H9 (cell line): ENCODE measurements at regions not wholly inside any gene's neighbourhood (a gene's known extent, or its start where the extent isn't known, plus 50 kb on each side); places are given as distances from the start of the nearest gene placed in this dataset.

Source experiments
- DNase-seq: peaks from one replicate; pipeline ENCODE4 v3.0.0-alpha.2; 2017
- H2AFZ ChIP-seq: one replicate; pipeline ENCODE4 v1.6.1; 2013; ENCODE audit warnings: mild to moderate bottlenecking, low read length, control low read depth, moderate library complexity
- H2AK5ac ChIP-seq: 2 replicates; pipeline ENCODE4 v1.6.1; 2013; ENCODE audit warnings: low read length, control low read depth, mixed read lengths; ENCODE audit not compliant: insufficient read length
- H2BK120ac ChIP-seq: one replicate; pipeline ENCODE4 v1.6.1; 2013; ENCODE audit warnings: low read depth, mild to moderate bottlenecking, low read length, control low read depth, inconsistent platforms; ENCODE audit not compliant: poor library complexity, severe bottlenecking
- H2BK12ac ChIP-seq: 2 replicates; pipeline ENCODE4 v1.6.1; 2013; ENCODE audit warnings: low read length, control low read depth, mixed read lengths, low read depth; ENCODE audit not compliant: insufficient read length
- H2BK15ac ChIP-seq: 2 replicates; pipeline ENCODE4 v1.6.1; 2013; ENCODE audit warnings: low read depth, low read length, control low read depth
- H2BK20ac ChIP-seq: one replicate; pipeline ENCODE4 v1.6.1; 2013; ENCODE audit warnings: low read depth, mild to moderate bottlenecking, low read length, control low read depth, inconsistent platforms; ENCODE audit not compliant: poor library complexity, severe bottlenecking
- H2BK5ac ChIP-seq: 2 replicates; pipeline ENCODE4 v1.6.1; 2013; ENCODE audit warnings: low read length, control low read depth, mixed read lengths; ENCODE audit not compliant: insufficient read length
- H3K14ac ChIP-seq: 2 replicates; pipeline ENCODE4 v1.6.1; 2013; ENCODE audit warnings: low read length, control low read depth; ENCODE audit not compliant: insufficient read depth
- H3K18ac ChIP-seq: 2 replicates; pipeline ENCODE4 v1.6.1; 2013; ENCODE audit warnings: low read depth, mild to moderate bottlenecking, mixed read lengths, low read length, control low read depth; ENCODE audit not compliant: insufficient read length
- H3K23ac ChIP-seq: 2 replicates; pipeline ENCODE4 v1.6.1; 2013; ENCODE audit warnings: low read length, control low read depth, mixed read lengths, low read depth; ENCODE audit not compliant: insufficient read length
- H3K23me2 ChIP-seq: 2 replicates; pipeline ENCODE4 v1.6.1; 2013; ENCODE audit warnings: low read depth, mild to moderate bottlenecking, mixed read lengths, low read length, control low read depth; ENCODE audit not compliant: insufficient read length, poor library complexity, severe bottlenecking
- H3K27ac ChIP-seq: 2 replicates; pipeline ENCODE4 v1.5.1; 2013; ENCODE audit warnings: low read length, control low read depth, mixed read lengths, low read depth; ENCODE audit not compliant: insufficient read length
- H3K27me3 ChIP-seq: 2 replicates; pipeline ENCODE4 v1.6.1; 2013; ENCODE audit warnings: low read length, control low read depth, inconsistent platforms; ENCODE audit not compliant: insufficient read depth
- H3K4ac ChIP-seq: 2 replicates; pipeline ENCODE4 v1.6.1; 2013; ENCODE audit warnings: low read depth, mild to moderate bottlenecking, control low read depth, inconsistent platforms, low read length, moderate library complexity
- H3K4me1 ChIP-seq: 2 replicates; pipeline ENCODE4 v1.6.1; 2013; ENCODE audit warnings: low read length, control low read depth, inconsistent platforms; ENCODE audit not compliant: insufficient read depth
- H3K4me2 ChIP-seq: 2 replicates; pipeline ENCODE4 v1.6.1; 2013; ENCODE audit warnings: low read length, control low read depth, mixed read lengths; ENCODE audit not compliant: insufficient read length, insufficient read depth
- H3K56ac ChIP-seq: 2 replicates; pipeline ENCODE4 v1.6.1; 2013; ENCODE audit warnings: low read depth, mild to moderate bottlenecking, mixed read lengths, low read length, control low read depth; ENCODE audit not compliant: insufficient read length
- H3K79me1 ChIP-seq: 2 replicates; pipeline ENCODE4 v1.6.1; 2013; ENCODE audit warnings: low read depth, mild to moderate bottlenecking, moderate library complexity, low read length, control low read depth, inconsistent platforms; ENCODE audit not compliant: insufficient read depth, poor library complexity, severe bottlenecking
- H3K79me2 ChIP-seq: 2 replicates; pipeline ENCODE4 v1.6.1; 2013; ENCODE audit warnings: low read length, control low read depth, inconsistent platforms; ENCODE audit not compliant: insufficient read depth
- H3K9ac ChIP-seq: 2 replicates; pipeline ENCODE4 v1.6.1; 2013; ENCODE audit warnings: low read length, control low read depth, mixed read lengths; ENCODE audit not compliant: insufficient read length; ENCODE audit errors: extremely low read depth
- H3K9me3 ChIP-seq: one replicate; pipeline ENCODE4 v1.6.1; 2013; ENCODE audit warnings: low read depth, low read length, inconsistent platforms; ENCODE audit not compliant: control insufficient read depth
- H3T11ph ChIP-seq: one replicate; pipeline ENCODE4 v1.6.1; 2013; ENCODE audit warnings: mild to moderate bottlenecking, low read length, control low read depth, inconsistent platforms
- H4K20me1 ChIP-seq: one replicate; pipeline ENCODE4 v1.6.1; 2013; ENCODE audit not compliant: control insufficient read depth, insufficient read length, insufficient read depth
- H4K5ac ChIP-seq: 2 replicates; pipeline ENCODE4 v1.6.1; 2013; ENCODE audit warnings: low read depth, mild to moderate bottlenecking, mixed read lengths, low read length, control low read depth; ENCODE audit not compliant: insufficient read length
- H4K8ac ChIP-seq: replicated peaks from 2 replicates; pipeline ENCODE4 v1.6.1; 2013; ENCODE audit warnings: low read length, control low read depth, mixed read lengths, low read depth; ENCODE audit not compliant: insufficient read length
- H4K91ac ChIP-seq: 2 replicates; pipeline ENCODE4 v1.6.1; 2013; ENCODE audit warnings: low read depth, mild to moderate bottlenecking, moderate library complexity, mixed read lengths, low read length, control low read depth; ENCODE audit not compliant: insufficient read length
- H3K27ac Mint-ChIP-seq, 3 experiments: 2 replicates in 2 of 3; 3 replicates in 1 of 3; pipeline ENCODE4 v1.8.0; 2020 to 2021; ENCODE audit warnings: mixed read lengths in 3 of 3, mild to moderate bottlenecking in 1 of 3, moderate library complexity in 1 of 3
- H3K27me3 Mint-ChIP-seq: 2 replicates; pipeline ENCODE4 v1.8.0; 2021; ENCODE audit warnings: low read depth, mild to moderate bottlenecking, moderate library complexity, mixed read lengths
- H3K36me3 Mint-ChIP-seq, 3 experiments: 2 replicates in 2 of 3; 3 replicates in 1 of 3; pipeline ENCODE4 v1.8.0; 2020 to 2021; ENCODE audit warnings: low read depth in 3 of 3, mixed read lengths in 3 of 3; ENCODE audit not compliant: insufficient read depth in 1 of 3
- H3K4me1 Mint-ChIP-seq, 2 experiments: 2 replicates each; pipeline ENCODE4 v1.8.0; 2020; ENCODE audit warnings: mixed read lengths in 2 of 2
- H3K4me3 Mint-ChIP-seq, 2 experiments: 2 replicates in 1 of 2; 3 replicates in 1 of 2; pipeline ENCODE4 v1.8.0; 2020 to 2021; ENCODE audit warnings: mild to moderate bottlenecking in 2 of 2, mixed read lengths in 2 of 2, moderate library complexity in 1 of 2
- H3K9me3 Mint-ChIP-seq, 2 experiments: 2 replicates in 1 of 2; 3 replicates in 1 of 2; pipeline ENCODE4 v1.8.0; 2020; ENCODE audit warnings: mild to moderate bottlenecking in 2 of 2, mixed read lengths in 2 of 2, moderate library complexity in 1 of 2
- WGBS: extraction: QIAGEN DNeasy Blood & Tissue Kit; methylation state at CpG from one replicate; pipeline ENCODE4 v1.1.7; 2013; ENCODE audit warnings: missing lambda C conversion rate, low lambda C conversion rate, mixed read lengths; ENCODE audit not compliant: insufficient read length; ENCODE audit errors: extremely low coverage; 5-methylcytosine and 5-hydroxymethylcytosine counted together
- TF ChIP-seq, protein P1 (sequence below): fragments of 200-600 bp; sonication (generic); conservative IDR thresholded peaks from 3 replicates; pipeline ENCODE4 v1.8.0; 2021; ENCODE audit warnings: antibody characterized with exemption, mild to moderate bottlenecking

DNA sequence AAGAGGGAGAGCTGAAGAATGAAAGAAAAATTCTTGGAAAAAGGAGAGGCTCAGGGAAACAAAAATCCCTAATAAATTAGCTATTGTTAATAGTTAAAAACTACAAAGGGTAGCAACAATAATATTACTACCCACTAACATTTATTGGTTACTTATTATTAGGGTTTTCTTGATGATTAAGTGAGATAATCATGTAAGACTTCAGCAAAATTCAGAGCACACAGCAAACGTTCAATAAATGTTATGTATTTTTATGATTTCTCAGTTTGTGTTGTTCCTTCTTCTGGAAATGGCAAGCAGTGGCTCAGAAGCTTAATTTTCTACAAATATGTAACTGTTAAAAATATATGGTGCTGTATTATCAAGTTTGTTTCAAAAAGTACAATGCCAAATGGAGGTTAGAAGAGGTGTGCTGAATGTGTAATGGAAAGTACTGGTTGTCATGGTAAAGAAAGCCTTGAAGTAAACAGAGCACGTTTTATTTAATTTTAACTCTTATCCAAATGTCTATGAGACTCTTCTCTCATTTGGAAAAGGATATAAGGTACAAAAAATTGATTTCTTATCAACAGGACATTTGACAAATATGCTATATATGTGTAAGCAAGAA is 226.0 kb upstream of the ATP10B start:
- Histone ChIP-seq H2AFZ (no peak overlapping the region), H3K79me1 (no peaks in the 10 kb centered on the region), H4K91ac (no peak overlapping the region), H3K23ac (no peak overlapping the region), H2BK15ac (no peak overlapping the region), H4K5ac (no peak overlapping the region), H3K79me2 (no peaks in the 10 kb centered on the region), H2BK120ac (no peak overlapping the region), H3T11ph (no peak overlapping the region), H3K14ac (no peak overlapping the region), H3K9me3 (no peaks in the 10 kb centered on the region), H3K4me2 (no peak overlapping the region), H2BK20ac (no peak overlapping the region), H3K4ac (no peak overlapping the region), H2AK5ac (no peak overlapping the region), H3K4me1 (no peaks in the 10 kb centered on the region), H3K27ac (no peak overlapping the region), H4K20me1 (no peaks in the 10 kb centered on the region), H2BK5ac (no peak overlapping the region), H2BK12ac (no peak overlapping the region), H3K23me2 (no peaks in the 10 kb centered on the region), H3K9ac (no peak overlapping the region), H4K8ac (no peak overlapping the region), H3K27me3 (no peaks in the 10 kb centered on the region), H3K18ac (no peak overlapping the region), H3K56ac (no peak overlapping the region)
- Mint-ChIP-seq H3K9me3 (peaks cover 0 to 1% of the 10 kb centered on the region in 2 experiments; a peak in 3 of 5 replicates), H3K27ac (no peak overlapping the region), H3K4me1 (no peaks in the 10 kb centered on the region), H3K36me3 (no peaks in the 10 kb centered on the region), H3K4me3 (no peak overlapping the region), H3K27me3 (peaks cover 2% of the 10 kb centered on the region; the same call in 1 of the 2 replicates)
- TF ChIP-seq, protein P1, sequence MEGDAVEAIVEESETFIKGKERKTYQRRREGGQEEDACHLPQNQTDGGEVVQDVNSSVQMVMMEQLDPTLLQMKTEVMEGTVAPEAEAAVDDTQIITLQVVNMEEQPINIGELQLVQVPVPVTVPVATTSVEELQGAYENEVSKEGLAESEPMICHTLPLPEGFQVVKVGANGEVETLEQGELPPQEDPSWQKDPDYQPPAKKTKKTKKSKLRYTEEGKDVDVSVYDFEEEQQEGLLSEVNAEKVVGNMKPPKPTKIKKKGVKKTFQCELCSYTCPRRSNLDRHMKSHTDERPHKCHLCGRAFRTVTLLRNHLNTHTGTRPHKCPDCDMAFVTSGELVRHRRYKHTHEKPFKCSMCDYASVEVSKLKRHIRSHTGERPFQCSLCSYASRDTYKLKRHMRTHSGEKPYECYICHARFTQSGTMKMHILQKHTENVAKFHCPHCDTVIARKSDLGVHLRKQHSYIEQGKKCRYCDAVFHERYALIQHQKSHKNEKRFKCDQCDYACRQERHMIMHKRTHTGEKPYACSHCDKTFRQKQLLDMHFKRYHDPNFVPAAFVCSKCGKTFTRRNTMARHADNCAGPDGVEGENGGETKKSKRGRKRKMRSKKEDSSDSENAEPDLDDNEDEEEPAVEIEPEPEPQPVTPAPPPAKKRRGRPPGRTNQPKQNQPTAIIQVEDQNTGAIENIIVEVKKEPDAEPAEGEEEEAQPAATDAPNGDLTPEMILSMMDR: no peak
- no peak for DNase-seq
- WGBS: no CpG with 5 or more reads among the region's 2 CpGs
